NCI-H69 (cell line): ENCODE measurements at regions not wholly inside any gene's neighbourhood (a gene's known extent, or its start where the extent isn't known, plus 50 kb on each side); places are given as distances from the start of the nearest gene placed in this dataset.
"Not testable (repeated sequence)": the region's sequence is repeated elsewhere in the genome, so short reads cannot be mapped to it uniquely, and the experiment has no call there.

Experiments used
- DNase-seq: peaks from one replicate; lab custom pipeline; 2025; lab: John Stamatoyannopoulos, UW

DNA sequence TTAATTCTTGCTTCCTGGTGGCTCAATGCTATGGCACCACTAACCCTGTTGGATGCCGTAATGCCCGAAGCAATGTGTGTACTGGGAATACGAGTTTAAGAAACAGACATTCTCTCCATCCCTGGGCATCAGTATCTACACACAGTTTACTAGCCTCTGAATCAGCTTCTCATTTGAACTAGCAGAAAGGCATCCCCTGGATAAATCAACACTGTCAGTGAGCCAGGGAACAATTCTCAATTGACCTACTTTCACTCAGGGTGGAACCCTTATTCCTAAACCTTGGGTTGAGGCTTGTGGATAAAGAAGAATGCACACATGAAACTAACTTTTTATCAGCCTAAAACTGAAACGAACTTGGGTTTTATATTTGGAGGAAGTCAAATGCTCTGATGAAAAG is 331.0 kb downstream of the GADD45G start:
- DNase-seq: peak; percentile 48

- DNase-seq: no peak
Observed at GRCh38 chr9:89937051-89937450, 332.2 kb downstream of the GADD45G start.

GRCh38 chr9:89939181-89939580 is 334.4 kb downstream of the GADD45G start:
- DNase-seq: no peak

DNA sequence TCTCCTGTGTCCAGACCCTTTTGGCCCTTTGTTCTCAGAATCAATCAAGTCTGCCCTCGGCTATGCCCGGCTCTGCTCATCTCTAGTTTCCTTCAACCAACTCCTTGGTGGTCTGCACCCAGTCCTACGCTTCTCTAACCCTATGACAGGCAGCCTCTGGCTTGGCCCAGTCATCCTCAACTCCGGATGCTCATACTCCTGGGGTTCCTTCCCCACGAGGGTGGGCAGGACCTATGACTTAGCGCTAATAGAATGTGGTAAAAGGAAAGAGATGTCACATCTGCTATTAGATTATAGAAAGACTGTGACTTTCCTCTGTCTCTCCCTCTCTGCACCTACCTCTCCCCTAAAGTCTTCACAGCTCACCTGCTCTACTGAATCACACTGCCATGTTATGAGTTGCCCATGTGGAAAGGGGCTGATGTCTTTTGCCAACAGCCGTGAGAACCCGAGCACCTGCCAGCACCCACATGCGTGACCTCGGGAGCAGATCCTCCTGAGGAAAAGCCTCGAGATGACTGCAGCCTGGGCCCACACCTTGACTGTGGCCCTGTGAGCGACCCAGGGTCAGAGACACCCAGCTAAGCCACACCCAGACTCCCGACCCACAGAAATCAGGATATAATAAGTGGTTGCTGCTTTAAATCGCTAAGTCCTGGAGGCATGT is 334.9 kb downstream of the GADD45G start:
- DNase-seq: no peak

DNA sequence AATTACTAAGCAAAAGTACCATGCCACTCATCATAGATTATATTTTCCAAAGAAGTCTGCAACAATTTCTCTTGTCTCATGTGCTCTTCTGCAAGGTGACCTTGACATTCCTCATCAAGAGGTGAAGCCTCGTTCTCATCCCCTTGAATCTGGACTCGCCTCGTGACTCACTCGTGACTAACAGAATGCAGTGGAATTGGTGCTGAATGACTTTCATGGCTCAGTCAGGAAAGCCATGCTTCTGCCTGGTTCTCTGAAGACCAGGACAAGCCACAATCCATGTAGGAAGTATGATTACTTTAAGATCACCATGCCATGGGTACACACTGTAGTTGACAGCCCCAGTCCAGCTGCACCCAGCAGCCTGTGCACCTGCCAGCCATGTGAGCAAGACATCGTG is 335.8 kb downstream of the GADD45G start:
- no peak for DNase-seq

- peak; percentile 92 for DNase-seq
Observed at GRCh38 chr9:89941875-89942274, 337.1 kb downstream of the GADD45G start.

DNA sequence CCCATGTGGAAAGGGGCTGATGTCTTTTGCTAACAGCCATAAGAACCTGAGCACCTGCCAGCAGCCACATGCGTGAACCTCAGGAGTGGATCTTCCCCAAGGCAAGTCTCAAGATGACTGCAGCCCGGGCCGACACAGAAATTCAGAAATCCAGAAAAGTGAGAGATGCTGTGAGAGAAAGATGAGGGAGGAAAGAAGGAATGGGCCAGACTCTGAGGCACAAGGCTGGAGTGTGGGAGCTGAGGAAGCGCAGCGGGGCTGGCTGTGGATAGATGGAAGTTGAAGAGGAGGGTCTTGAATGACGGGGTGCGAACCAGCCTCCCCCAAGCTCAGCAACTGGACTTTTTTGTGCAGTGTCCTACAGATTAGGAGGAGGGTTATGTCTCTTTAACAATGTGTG is 337.8 kb downstream of the GADD45G start:
- no peak for DNase-seq

- DNase-seq: peak; percentile 42
Observed at GRCh38 chr9:89943309-89943708, 338.5 kb downstream of the GADD45G start.

DNA sequence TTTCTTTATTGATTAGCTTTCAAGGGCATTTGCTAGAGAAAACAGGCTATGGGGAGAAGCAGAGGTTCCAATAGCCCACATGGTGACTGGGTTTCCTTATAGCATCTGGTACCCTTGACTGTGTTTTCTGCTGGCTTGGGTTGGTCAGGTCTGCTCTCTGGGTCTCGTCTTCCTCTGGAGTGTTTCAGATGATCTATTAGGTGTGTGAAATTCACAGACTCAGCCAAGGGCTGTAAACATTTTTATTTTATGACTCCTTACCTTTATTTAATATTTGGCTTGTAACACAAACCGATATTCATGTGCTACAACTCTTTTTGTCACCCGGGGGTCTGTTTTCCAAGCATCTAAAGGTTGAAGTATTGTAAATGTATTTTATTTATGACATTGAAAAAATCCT is 338.9 kb downstream of the GADD45G start:
- no peak for DNase-seq

- no peak for DNase-seq
Observed at GRCh38 chr9:89945133-89945532, 340.3 kb downstream of the GADD45G start.

- DNase-seq: no peak
Observed at GRCh38 chr9:89946741-89947140, 341.9 kb downstream of the GADD45G start.

DNA sequence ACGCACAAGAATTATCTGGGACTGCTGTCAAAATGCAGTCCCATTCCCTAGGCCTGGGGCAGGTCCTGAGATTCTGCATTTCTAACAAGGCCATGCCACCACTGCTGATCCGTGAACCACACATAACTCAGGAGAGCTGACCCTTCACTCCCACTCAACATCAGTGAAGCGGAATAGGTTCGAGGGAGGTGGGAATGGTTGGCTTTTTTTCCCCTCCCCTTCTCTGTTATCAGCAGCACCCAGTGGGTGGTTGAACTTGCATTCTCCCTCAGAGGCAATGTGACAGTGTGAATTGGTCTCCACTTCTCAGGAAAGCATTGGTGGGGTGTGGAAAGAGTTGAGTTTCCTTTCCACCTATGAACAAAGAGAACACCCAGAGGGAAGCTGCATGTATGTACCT is 344.3 kb downstream of the GADD45G start:
- DNase-seq: no peak

- DNase-seq: no peak
Observed at GRCh38 chr9:89951675-89952074, 346.9 kb downstream of the GADD45G start.

GRCh38 chr9:89952401-89952800 is 347.6 kb downstream of the GADD45G start:
- DNase-seq: no peak

DNA sequence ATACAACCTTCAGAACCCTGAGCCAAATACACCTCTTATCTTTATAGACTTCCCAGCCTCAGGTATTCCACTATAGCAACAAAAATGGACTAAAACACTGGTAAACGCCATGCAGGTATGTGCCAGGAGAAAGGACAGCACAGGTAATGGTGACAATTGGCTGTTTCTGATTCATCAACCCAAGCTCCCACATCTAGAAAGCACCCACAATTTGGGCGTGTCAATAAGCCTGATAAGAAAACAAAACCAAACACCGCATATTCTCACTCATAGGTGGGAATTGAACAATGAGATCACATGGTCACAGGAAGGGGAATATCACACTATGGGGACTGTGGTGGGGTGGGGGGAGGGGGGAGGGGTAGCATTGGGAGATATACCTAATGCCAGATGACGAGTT is 348.5 kb downstream of the GADD45G start:
- not testable (repeated sequence) for DNase-seq

DNA sequence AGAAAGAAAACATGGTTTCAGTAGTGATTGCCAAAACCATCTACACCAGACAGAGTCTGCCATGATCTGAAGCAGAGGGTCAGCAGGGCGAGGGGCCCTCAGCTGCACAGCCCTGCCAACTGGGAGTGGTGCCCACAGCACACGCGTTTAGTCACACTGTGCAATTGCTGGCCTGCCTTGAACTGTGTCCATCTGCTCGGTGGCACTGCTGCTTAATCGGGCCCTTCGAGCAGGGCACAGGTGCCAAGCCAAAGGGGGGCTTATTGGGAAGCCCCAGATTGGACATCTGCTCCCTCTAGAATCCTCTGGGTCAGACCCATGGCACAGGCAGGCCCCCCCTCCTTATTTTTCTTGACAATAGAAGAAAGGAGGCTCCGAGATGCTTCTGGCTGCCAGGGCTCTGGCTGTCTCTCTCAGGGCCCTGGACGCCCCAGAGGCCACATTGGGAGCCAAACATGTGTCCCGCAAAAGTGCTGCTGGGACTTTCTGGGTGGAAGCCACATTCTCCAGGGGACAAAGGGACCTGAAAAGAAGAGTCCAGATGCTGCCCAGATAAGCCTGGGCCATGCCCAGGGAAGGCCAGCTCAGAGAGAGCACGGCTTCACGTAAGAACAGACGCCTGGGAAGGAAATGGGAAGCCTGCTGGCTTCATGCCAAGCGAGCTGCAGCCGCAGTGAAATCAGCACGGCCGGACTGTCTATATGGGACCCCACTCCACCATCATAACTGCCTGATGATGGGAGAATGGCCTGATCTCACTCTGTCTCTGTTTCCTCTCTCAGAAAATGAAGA is 349.2 kb downstream of the GADD45G start:
- DNase-seq: peak; percentile 80

DNA sequence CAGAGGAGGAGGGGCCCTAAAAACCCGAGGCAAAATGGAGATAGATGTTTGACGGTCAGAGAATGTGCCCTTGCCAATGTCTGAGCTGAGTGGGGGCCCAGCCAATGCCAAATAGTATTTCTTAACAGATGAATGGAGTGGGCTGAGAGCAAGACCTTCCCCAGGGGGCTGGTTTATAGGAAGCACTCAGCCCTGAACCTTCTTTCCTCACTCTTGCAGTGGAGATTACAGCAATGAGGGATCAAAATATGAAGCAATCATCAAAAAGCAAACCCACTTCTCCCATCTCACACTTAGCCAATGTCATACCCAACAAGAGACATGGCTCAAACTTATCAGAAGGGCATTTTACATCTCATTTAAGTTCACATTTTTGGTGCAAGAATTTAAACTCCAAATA is 350.3 kb downstream of the GADD45G start:
- peak; percentile 53 for DNase-seq

DNA sequence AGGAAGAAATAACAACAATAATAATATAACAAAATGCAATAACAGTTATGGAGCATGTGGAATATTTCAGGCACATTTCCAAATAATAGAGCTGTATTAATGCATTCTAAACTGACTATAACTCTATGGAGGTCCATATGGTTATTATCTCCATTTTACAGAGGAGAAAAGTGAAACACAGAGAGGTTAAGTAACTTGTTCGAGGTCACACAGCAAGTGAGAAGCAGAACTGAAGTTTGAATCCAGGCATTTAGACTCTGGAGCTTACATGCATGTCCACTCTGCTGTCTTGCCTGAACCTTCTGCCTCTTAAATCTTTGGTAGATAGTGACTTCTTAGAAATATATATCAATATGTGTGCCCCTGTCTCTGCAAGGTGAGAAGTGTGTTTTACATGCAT is 350.8 kb downstream of the GADD45G start:
- DNase-seq: no peak

- peak; percentile 81 for DNase-seq
Observed at GRCh38 chr9:89956331-89956730, 351.5 kb downstream of the GADD45G start.

DNA sequence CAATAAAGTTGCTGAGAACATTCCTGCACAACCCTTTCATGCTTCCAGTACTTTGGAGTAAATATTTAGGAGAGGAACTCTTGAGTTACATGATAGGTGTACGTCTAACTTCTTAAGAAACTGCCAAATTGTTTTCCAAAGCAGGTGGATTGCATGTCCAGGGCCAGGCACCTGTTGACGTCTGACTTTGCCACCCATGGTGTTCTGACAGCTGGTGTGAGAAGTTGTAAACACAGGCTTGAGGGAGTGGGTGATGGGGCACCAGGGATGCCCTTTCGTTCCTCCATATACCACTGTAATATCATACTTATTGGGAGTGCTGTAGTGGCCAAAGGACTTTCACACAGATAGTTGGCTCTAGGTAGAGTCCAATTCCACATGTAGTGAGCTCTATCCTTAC is 352.1 kb downstream of the GADD45G start:
- peak; percentile 67 for DNase-seq

DNA sequence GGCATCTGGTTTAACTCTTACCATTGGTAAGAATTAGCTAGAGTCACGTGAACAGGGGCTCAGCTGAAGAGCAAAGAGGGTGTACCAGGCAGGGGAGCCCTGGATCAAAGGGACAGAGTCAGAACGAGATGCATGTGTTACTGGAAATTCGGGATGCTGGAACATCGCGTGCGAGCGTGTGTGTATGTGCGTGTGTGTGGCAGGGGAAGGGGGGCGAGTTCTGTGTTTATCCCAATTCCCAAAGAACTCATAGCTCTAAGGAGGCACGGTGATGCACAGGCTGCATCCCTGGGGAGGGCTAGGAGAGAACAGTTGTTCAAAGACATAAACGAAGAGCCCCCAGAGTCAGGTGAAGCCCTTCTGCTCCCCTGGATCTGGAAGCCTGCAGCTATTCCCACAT is 353.3 kb downstream of the GADD45G start:
- no peak for DNase-seq

GRCh38 chr9:89961616-89962341 is 357.0 kb downstream of the GADD45G start:
- no peak for DNase-seq

DNA sequence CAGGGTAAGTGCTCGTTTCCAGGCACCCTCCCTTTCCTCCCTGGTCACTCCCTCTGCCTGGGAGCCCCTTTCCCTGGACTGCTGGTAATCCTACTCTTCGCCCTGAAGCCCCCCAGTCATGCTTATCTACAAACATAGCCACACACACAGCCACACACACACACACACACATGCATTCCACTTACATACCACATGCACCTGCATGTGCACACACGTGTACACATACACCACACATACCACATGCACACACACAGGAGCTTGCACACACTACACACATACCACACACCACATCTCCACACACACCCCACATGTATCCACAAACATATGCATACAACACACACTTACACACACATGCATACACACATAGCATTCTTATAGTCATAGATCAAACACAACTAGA is 358.5 kb downstream of the GADD45G start:
- DNase-seq: no peak
